Astrocyte of the spinal cord (primary cell): ENCODE measurements at regions not wholly inside any gene's neighbourhood (a gene's known extent, or its start where the extent isn't known, plus 50 kb on each side); places are given as distances from the start of the nearest gene placed in this dataset.

ENCODE experiments used
- DNase-seq: peaks from one replicate; pipeline ENCODE4 v3.0.0; 2011; ENCODE audit warnings: low read depth, low spot score
- H3K4me3 ChIP-seq: 2 replicates; pipeline ENCODE4 v1.5.1; 2011; ENCODE audit warnings: low read depth, mild to moderate bottlenecking, low read length, moderate library complexity
- CTCF ChIP-seq: IDR thresholded peaks from 2 replicates; pipeline ENCODE4 v1.5.1; 2012; ENCODE audit warnings: low read depth, mild to moderate bottlenecking, low read length, inconsistent platforms
- in situ Hi-C: cut with HindIII; loops from 2 replicates; pipeline ENCODE4 v1.10.0; 2017; ENCODE audit warnings: low sequenced_read_pairs

GRCh38 chr7:54831644-54832095 is 72.7 kb upstream of the SEC61G start:
- no peak for TF ChIP-seq CTCF

GRCh38 chr7:54833001-54833467 is 74.0 kb upstream of the SEC61G start:
- no peak for TF ChIP-seq CTCF
- in situ Hi-C loops = no loop called here
- DNase-seq = no peak
- no peak overlapping the region for H3K4me3 ChIP-seq

More at GRCh38 chr7:54831644-54832095, 72.7 kb upstream of the SEC61G start:
- H3K4me3 ChIP-seq = no peak overlapping the region
- DNase-seq = no peak
- in situ Hi-C loops = no loop called here

- in situ Hi-C loops = no loop called here
Measured at GRCh38 chr7:54837168-54837567, 78.2 kb upstream of the SEC61G start.

GRCh38 chr7:54837761-54838160 is 78.8 kb upstream of the SEC61G start:
- no peak for TF ChIP-seq CTCF
- in situ Hi-C loops = no loop called here
- no peak for DNase-seq
- no peak overlapping the region for H3K4me3 ChIP-seq

More at GRCh38 chr7:54837168-54837567, 78.2 kb upstream of the SEC61G start:
- no peak for DNase-seq
- H3K4me3 ChIP-seq = no peak overlapping the region
- no peak for TF ChIP-seq CTCF

GRCh38 chr7:54838175-54838910 is 79.3 kb upstream of the SEC61G start:
- no peak overlapping the region for H3K4me3 ChIP-seq
- DNase-seq = no peak
- in situ Hi-C loops = no loop called here

GRCh38 chr7:54839575-54840213 is 80.7 kb upstream of the SEC61G start:
- in situ Hi-C loops = no loop called here
- no peak overlapping the region for H3K4me3 ChIP-seq
- TF ChIP-seq CTCF = peak; percentile 71
- peak; percentile 37 for DNase-seq

More at GRCh38 chr7:54838175-54838910, 79.3 kb upstream of the SEC61G start:
- no peak for TF ChIP-seq CTCF
